ENCODE measurements at regions not wholly inside any gene's neighbourhood (a gene's known extent, or its start where the extent isn't known, plus 50 kb on each side); places are given as distances from the start of the nearest gene placed in this dataset.

DNA sequence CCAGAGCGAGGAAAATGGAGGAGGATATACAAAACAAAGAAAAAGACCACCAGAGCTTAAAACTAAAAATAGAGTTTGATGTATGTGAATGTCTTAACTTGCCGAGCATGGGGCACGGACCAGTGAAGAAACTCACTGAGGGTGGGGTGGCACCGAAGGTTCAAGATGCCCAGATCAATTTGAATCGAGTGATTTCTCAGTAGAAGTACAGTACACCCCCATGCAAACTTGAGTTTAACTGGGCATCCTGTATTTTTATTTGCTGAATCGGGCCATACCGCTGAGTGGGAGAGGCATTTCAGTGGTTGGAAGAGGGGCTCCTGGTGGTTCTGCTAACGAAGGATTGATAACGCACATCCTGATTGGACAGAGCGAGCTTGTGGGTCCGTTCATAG, 81.7 kb downstream of the ANKRD60 start:
- peaks cover 7% of the 10 kb centered on the region for H3K9me3 Mint-ChIP-seq (ENCODE audit: low read depth)
- H3K27ac Mint-ChIP-seq (ENCODE audit: unreplicated experiment): peak overlapping the region; percentile 85
- H3K36me3 Mint-ChIP-seq (ENCODE audit: low read depth): peaks cover 8% of the 10 kb centered on the region
- DNase-seq (ENCODE audit: low spot score): no peak
- peaks cover 19% of the 10 kb centered on the region for H3K27me3 Mint-ChIP-seq (ENCODE audit: low read depth)
- no peak overlapping the region for H3K4me3 Mint-ChIP-seq (ENCODE audit: unreplicated experiment)
- H3K4me1 Mint-ChIP-seq (ENCODE audit: low read depth): peaks cover 17% of the 10 kb centered on the region
- TF ChIP-seq, protein P1, sequence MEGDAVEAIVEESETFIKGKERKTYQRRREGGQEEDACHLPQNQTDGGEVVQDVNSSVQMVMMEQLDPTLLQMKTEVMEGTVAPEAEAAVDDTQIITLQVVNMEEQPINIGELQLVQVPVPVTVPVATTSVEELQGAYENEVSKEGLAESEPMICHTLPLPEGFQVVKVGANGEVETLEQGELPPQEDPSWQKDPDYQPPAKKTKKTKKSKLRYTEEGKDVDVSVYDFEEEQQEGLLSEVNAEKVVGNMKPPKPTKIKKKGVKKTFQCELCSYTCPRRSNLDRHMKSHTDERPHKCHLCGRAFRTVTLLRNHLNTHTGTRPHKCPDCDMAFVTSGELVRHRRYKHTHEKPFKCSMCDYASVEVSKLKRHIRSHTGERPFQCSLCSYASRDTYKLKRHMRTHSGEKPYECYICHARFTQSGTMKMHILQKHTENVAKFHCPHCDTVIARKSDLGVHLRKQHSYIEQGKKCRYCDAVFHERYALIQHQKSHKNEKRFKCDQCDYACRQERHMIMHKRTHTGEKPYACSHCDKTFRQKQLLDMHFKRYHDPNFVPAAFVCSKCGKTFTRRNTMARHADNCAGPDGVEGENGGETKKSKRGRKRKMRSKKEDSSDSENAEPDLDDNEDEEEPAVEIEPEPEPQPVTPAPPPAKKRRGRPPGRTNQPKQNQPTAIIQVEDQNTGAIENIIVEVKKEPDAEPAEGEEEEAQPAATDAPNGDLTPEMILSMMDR (IDR thresholded peaks at IDR 0.05): no peak

DNA sequence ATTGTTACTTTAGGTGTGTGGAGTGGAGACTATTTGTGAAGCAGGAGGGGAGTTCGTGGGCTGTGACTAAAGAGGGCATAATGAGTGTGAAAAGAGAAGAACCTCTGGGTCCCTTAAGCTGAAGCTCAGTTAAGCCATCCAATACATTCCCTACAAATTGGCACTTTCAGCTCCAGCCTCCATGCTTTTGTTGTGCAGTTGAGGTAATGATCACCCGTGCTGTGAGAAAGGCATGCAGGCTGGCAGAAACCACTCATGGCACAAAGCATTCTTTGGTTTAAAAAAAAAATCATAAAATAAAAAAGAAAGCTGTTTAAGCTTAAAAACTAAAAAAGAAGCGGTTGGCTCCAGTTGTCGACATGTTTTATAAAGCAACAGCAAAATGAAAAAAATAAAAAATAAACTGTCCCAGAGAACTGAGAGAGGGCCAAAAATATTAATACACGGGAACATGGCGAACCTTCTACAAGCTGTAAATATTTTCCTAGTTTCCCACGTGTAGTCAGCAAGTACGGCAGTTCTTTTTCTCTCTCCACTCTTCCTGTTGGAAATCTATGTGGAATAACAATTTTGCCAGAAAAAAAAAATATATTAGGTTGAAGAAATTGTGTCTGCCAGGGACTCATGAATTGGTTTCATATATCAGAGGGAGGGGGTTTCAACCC, 82.2 kb downstream of the ANKRD60 start:
- TF ChIP-seq, protein P1 (IDR thresholded peaks at IDR 0.05): no peak
- DNase-seq (ENCODE audit: low spot score): no peak
- Mint-ChIP-seq H3K4me3 (ENCODE audit: unreplicated experiment) (no peak overlapping the region), H3K4me1 (ENCODE audit: low read depth) (peaks cover 17% of the 10 kb centered on the region), H3K9me3 (ENCODE audit: low read depth) (peaks cover 7% of the 10 kb centered on the region), H3K27me3 (ENCODE audit: low read depth) (peaks cover 22% of the 10 kb centered on the region), H3K27ac (ENCODE audit: unreplicated experiment) (peak overlapping the region; percentile 85), H3K36me3 (ENCODE audit: low read depth) (peaks cover 8% of the 10 kb centered on the region)

DNA sequence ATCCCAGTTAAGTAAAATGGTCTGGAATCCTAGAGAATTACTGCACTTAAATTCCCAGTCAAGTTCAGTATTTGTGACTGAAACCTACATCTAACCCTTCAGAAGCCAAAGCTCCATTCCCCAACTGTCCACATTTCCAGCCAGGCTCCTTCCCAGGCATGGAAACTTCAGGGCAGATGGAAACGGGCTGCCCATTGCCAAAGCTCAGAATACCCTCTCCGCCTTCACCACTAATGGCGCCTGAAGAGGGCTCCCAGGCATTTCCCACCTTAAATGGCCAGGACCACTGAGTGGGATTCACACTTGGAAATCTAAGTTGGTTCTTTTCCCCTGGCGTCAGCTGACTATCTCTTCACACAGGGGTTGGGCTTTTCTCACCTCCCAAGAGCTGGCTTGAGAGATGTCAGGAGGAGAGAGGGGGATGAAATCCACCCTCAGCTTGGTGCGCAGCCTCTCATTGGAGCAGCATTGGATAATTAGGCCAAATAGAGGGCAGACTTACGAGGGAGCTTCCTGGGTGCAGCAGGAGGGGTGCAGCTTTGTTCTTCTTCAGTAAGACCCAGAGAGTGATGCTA, 82.9 kb downstream of the ANKRD60 start:
- Mint-ChIP-seq H3K4me1 (ENCODE audit: low read depth) (peaks cover 17% of the 10 kb centered on the region), H3K36me3 (ENCODE audit: low read depth) (peaks cover 8% of the 10 kb centered on the region), H3K27me3 (ENCODE audit: low read depth) (peaks cover 23% of the 10 kb centered on the region), H3K4me3 (ENCODE audit: unreplicated experiment) (no peak overlapping the region), H3K27ac (ENCODE audit: unreplicated experiment) (peak overlapping the region; percentile 77), H3K9me3 (ENCODE audit: low read depth) (peaks cover 8% of the 10 kb centered on the region)
- TF ChIP-seq, protein P1 (IDR thresholded peaks at IDR 0.05): no peak
- DNase-seq (ENCODE audit: low spot score): no peak

DNA sequence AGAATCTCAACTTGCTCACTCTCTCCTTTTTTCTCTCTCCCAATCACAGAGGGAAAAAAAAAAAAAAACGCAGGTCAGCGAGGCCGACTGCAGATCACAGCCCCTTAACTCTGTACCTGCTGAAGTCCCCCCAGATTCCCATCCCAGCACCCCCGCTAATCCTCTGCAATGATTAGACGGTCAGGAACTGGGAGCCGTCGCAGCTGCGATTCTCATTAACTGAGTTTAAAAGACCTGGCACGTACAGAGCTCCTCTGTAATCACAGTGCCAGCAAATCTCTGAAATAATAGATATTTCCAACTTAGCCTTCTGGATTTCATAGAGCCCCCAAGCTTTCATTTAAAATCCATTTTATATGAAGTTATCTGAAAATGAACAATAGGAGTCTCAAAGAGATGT, 84.4 kb downstream of the ANKRD60 start:
- Mint-ChIP-seq H3K4me3 (ENCODE audit: unreplicated experiment) (no peak overlapping the region), H3K36me3 (ENCODE audit: low read depth) (peaks cover 10% of the 10 kb centered on the region), H3K27ac (ENCODE audit: unreplicated experiment) (no peak overlapping the region), H3K27me3 (ENCODE audit: low read depth) (peaks cover 22% of the 10 kb centered on the region), H3K4me1 (ENCODE audit: low read depth) (peaks cover 14% of the 10 kb centered on the region), H3K9me3 (ENCODE audit: low read depth) (peaks cover 11% of the 10 kb centered on the region)
- TF ChIP-seq, protein P1 (IDR thresholded peaks at IDR 0.05): no peak
- no peak for DNase-seq (ENCODE audit: low spot score)

DNA sequence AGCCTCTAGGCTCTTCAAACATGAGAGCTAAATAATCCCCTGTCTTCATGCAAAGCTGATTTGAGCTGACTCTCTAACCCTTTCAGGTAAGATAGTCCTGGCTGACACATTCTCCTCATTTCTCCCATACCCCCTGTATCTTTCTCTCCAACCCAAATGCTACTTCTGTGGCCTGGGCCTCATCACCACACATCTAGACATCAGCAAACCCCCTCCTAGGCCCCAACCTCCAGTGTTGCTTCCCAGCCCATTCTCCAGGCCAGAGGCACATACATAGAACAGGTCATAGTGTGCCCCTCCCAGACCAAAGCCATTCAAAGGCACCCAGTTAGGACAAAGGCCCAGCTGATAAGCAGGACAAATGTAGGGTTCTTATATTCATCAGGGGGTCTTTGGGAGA, 84.9 kb downstream of the ANKRD60 start:
- H3K4me1 Mint-ChIP-seq (ENCODE audit: low read depth): peaks cover 14% of the 10 kb centered on the region
- peaks cover 11% of the 10 kb centered on the region for H3K9me3 Mint-ChIP-seq (ENCODE audit: low read depth)
- peaks cover 22% of the 10 kb centered on the region for H3K27me3 Mint-ChIP-seq (ENCODE audit: low read depth)
- H3K4me3 Mint-ChIP-seq (ENCODE audit: unreplicated experiment): no peak overlapping the region
- TF ChIP-seq, protein P1 (IDR thresholded peaks at IDR 0.05): no peak
- H3K36me3 Mint-ChIP-seq (ENCODE audit: low read depth): peaks cover 10% of the 10 kb centered on the region
- no peak for DNase-seq (ENCODE audit: low spot score)
- no peak overlapping the region for H3K27ac Mint-ChIP-seq (ENCODE audit: unreplicated experiment)

All from chondrocyte (in vitro differentiated cells).